Stimulated activated memory B cell treated with anti-CD40 and anti-IgM and Interleukin-4, amounts not matched to agents 10 μg/mL and 1 μg/mL and 100 μg/mL, for 72 hours (primary cell): ENCODE measurements at regions not wholly inside any gene's neighbourhood (a gene's known extent, or its start where the extent isn't known, plus 50 kb on each side); places are given as distances from the start of the nearest gene placed in this dataset.

ENCODE experiments used
- ATAC-seq: fragments of 150-1000 bp; cut with Tn5 transposase; 2 replicates; pipeline ENCODE4 v1.10.0; 2021
- H3K27ac Mint-ChIP-seq: one replicate; pipeline ENCODE4 v1.8.0; 2022; ENCODE audit warnings: mild to moderate bottlenecking, mixed read lengths
- H3K27me3 Mint-ChIP-seq: one replicate; pipeline ENCODE4 v1.8.0; 2022; ENCODE audit warnings: mixed read lengths
- H3K36me3 Mint-ChIP-seq: one replicate; pipeline ENCODE4 v1.8.0; 2022; ENCODE audit warnings: mixed read lengths
- H3K4me1 Mint-ChIP-seq: one replicate; pipeline ENCODE4 v1.8.0; 2022; ENCODE audit warnings: mixed read lengths
- H3K4me3 Mint-ChIP-seq: one replicate; pipeline ENCODE4 v1.8.0; 2022; ENCODE audit warnings: mild to moderate bottlenecking, moderate library complexity, mixed read lengths
- H3K9me3 Mint-ChIP-seq: one replicate; pipeline ENCODE4 v1.8.0; 2022; ENCODE audit warnings: mixed read lengths

- Mint-ChIP-seq H3K4me1 (no peaks in the 10 kb centered on the region), H3K9me3 (no peaks in the 10 kb centered on the region)
These were observed 220.8 kb downstream of the COG6 start for GRCh38 chr13:39876258-39876657.

DNA sequence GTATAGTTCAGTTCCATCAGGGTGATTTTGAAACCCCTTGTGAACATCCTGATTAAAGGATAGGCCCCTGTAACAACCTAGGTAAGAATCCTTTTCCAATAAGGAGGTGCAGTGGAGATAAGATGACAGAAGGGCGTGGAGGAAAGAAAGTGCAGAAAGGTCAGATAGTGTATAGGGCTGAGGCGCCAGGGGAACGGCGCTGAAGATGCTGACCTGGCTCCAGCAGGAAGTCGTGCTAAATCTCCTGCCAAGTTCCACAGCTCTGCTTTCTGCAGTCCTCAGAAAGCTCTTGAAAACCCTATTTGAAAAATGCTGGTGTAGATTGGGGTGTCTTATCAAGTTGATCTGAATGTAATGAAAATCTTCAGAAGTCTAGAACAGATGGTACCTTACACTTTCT is 221.7 kb downstream of the COG6 start:
- Mint-ChIP-seq H3K9me3 (peaks cover 3% of the 10 kb centered on the region), H3K27me3 (peaks cover 25% of the 10 kb centered on the region), H3K4me1 (no peaks in the 10 kb centered on the region), H3K36me3 (no peaks in the 10 kb centered on the region), H3K27ac (no peak overlapping the region), H3K4me3 (no peak overlapping the region)
- ATAC-seq: no peak

More at GRCh38 chr13:39876258-39876657, 220.8 kb downstream of the COG6 start:
- no peak overlapping the region for H3K4me3 Mint-ChIP-seq
- H3K27ac Mint-ChIP-seq: no peak overlapping the region
- peaks cover 25% of the 10 kb centered on the region for H3K27me3 Mint-ChIP-seq
- ATAC-seq: no peak
- H3K36me3 Mint-ChIP-seq: no peaks in the 10 kb centered on the region

GRCh38 chr13:39879286-39880035 is 224.0 kb downstream of the COG6 start:
- Mint-ChIP-seq H3K4me3 (no peak overlapping the region), H3K4me1 (no peaks in the 10 kb centered on the region), H3K36me3 (no peaks in the 10 kb centered on the region)

GRCh38 chr13:39881383-39881782 is 225.9 kb downstream of the COG6 start:
- Mint-ChIP-seq H3K4me1 (no peaks in the 10 kb centered on the region), H3K27me3 (peaks cover 40% of the 10 kb centered on the region), H3K36me3 (no peaks in the 10 kb centered on the region), H3K27ac (no peak overlapping the region), H3K9me3 (peaks cover 20% of the 10 kb centered on the region), H3K4me3 (no peak overlapping the region)
- no peak for ATAC-seq

More at GRCh38 chr13:39879286-39880035, 224.0 kb downstream of the COG6 start:
- Mint-ChIP-seq H3K9me3 (peaks cover 16% of the 10 kb centered on the region), H3K27me3 (peaks cover 25% of the 10 kb centered on the region), H3K27ac (no peak overlapping the region)
- ATAC-seq: no peak

- no peak overlapping the region for H3K27ac Mint-ChIP-seq
- peaks cover 36% of the 10 kb centered on the region for H3K27me3 Mint-ChIP-seq
- H3K9me3 Mint-ChIP-seq: peaks cover 20% of the 10 kb centered on the region
- ATAC-seq: no peak
- H3K36me3 Mint-ChIP-seq: no peaks in the 10 kb centered on the region
- H3K4me1 Mint-ChIP-seq: no peaks in the 10 kb centered on the region
- H3K4me3 Mint-ChIP-seq: no peak overlapping the region
These were observed 226.4 kb downstream of the COG6 start for GRCh38 chr13:39881887-39882286.

- Mint-ChIP-seq H3K9me3 (peaks cover 20% of the 10 kb centered on the region), H3K27ac (no peak overlapping the region), H3K36me3 (no peaks in the 10 kb centered on the region), H3K27me3 (peaks cover 36% of the 10 kb centered on the region), H3K4me1 (no peaks in the 10 kb centered on the region), H3K4me3 (no peak overlapping the region)
- ATAC-seq: no peak
These were observed 228.7 kb downstream of the COG6 start for GRCh38 chr13:39884166-39884565.

- H3K27ac Mint-ChIP-seq: no peak overlapping the region
- H3K9me3 Mint-ChIP-seq: peaks cover 20% of the 10 kb centered on the region
- H3K27me3 Mint-ChIP-seq: peaks cover 27% of the 10 kb centered on the region
- no peaks in the 10 kb centered on the region for H3K4me1 Mint-ChIP-seq
- H3K36me3 Mint-ChIP-seq: no peaks in the 10 kb centered on the region
- ATAC-seq: no peak
- no peak overlapping the region for H3K4me3 Mint-ChIP-seq
These were observed 230.9 kb downstream of the COG6 start for GRCh38 chr13:39886336-39886735.

- no peaks in the 10 kb centered on the region for H3K36me3 Mint-ChIP-seq
- no peak overlapping the region for H3K4me3 Mint-ChIP-seq
- no peak overlapping the region for H3K27ac Mint-ChIP-seq
- no peaks in the 10 kb centered on the region for H3K4me1 Mint-ChIP-seq
- ATAC-seq: no peak
- peaks cover 27% of the 10 kb centered on the region for H3K27me3 Mint-ChIP-seq
- peaks cover 16% of the 10 kb centered on the region for H3K9me3 Mint-ChIP-seq
These were observed 231.9 kb downstream of the COG6 start for GRCh38 chr13:39887387-39887786.

- no peak overlapping the region for H3K27ac Mint-ChIP-seq
- no peak overlapping the region for H3K4me3 Mint-ChIP-seq
These were observed 233.7 kb downstream of the COG6 start for GRCh38 chr13:39888865-39889810.

DNA sequence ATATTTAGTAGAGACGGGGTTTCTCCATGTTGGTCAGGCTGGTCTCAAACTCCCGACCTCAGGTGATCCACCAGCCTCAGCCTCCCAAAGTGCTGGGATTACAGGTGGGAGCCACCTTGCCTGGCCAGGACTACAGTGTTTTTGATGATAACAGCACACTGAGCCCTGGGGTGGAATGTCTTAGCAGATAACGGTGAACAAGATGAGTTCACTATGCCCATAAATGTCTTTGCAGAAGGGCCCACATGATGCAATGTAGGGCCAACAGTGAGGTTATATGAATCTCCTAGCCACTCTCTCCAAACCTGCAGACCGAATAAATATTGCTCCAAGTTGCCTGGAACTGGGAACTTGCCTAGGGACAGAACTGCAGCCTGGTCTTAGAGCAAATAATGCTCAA is 235.1 kb downstream of the COG6 start:
- Mint-ChIP-seq H3K4me1 (no peaks in the 10 kb centered on the region), H3K9me3 (peaks cover under 1% of the 10 kb centered on the region), H3K27ac (no peak overlapping the region), H3K4me3 (no peak overlapping the region), H3K27me3 (peaks cover 40% of the 10 kb centered on the region), H3K36me3 (no peaks in the 10 kb centered on the region)
- no peak for ATAC-seq

More at GRCh38 chr13:39888865-39889810, 233.7 kb downstream of the COG6 start:
- H3K27me3 Mint-ChIP-seq: peaks cover 41% of the 10 kb centered on the region
- H3K9me3 Mint-ChIP-seq: peaks cover 7% of the 10 kb centered on the region
- no peaks in the 10 kb centered on the region for H3K36me3 Mint-ChIP-seq
- H3K4me1 Mint-ChIP-seq: no peaks in the 10 kb centered on the region
- no peak for ATAC-seq

GRCh38 chr13:39892721-39893685 is 237.5 kb downstream of the COG6 start:
- Mint-ChIP-seq H3K36me3 (no peaks in the 10 kb centered on the region), H3K4me3 (no peak overlapping the region), H3K27ac (no peak overlapping the region), H3K9me3 (no peaks in the 10 kb centered on the region), H3K27me3 (peaks cover 28% of the 10 kb centered on the region), H3K4me1 (no peaks in the 10 kb centered on the region)
- no peak for ATAC-seq

- Mint-ChIP-seq H3K4me3 (no peak overlapping the region), H3K9me3 (no peaks in the 10 kb centered on the region), H3K4me1 (no peaks in the 10 kb centered on the region), H3K27ac (no peak overlapping the region), H3K27me3 (peaks cover 20% of the 10 kb centered on the region), H3K36me3 (no peaks in the 10 kb centered on the region)
- ATAC-seq: no peak
These were observed 238.3 kb downstream of the COG6 start for GRCh38 chr13:39893808-39894207.

DNA sequence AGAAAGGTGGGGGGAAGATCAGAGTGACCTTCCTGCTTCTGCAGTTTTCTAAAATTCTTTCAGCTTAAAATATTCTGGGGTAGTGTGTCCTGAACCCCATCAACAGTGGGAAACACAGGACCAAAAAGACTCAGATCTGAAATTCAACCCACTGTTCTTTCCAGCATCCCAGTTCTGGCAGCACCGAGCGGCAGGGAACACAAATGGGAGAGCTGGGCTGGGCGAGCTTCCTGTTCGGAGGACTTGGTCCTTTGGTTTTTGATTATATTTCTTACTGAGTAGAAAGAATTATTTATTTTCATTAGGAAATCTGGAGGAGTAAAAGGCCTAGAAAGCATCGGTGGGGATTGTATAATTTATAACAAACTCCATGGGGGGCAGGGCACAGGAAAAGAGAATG is 239.1 kb downstream of the COG6 start:
- no peak for ATAC-seq
- Mint-ChIP-seq H3K27ac (no peak overlapping the region), H3K27me3 (peaks cover 19% of the 10 kb centered on the region), H3K36me3 (no peaks in the 10 kb centered on the region), H3K9me3 (no peaks in the 10 kb centered on the region), H3K4me3 (no peak overlapping the region), H3K4me1 (no peaks in the 10 kb centered on the region)

DNA sequence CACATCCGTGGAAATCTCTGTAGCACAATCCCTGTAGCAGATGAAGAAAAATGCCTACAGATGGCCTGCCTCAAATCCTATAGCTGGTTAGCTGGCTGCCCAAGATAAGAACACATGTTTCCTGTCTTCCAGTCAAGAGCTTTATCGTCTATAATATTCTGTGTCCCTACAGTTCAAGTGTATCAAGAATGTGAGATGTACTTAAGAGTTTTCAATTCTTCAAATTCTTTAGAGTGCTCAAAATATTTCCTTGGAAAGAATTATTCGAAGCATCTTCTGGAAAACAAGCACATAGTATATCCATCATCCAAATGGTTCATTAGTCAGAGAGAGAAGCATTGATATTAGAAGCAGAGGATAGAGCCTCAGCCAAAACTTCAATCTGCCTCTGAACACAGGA is 239.8 kb downstream of the COG6 start:
- Mint-ChIP-seq H3K9me3 (no peaks in the 10 kb centered on the region), H3K36me3 (no peaks in the 10 kb centered on the region), H3K27me3 (peaks cover 19% of the 10 kb centered on the region), H3K4me3 (no peak overlapping the region), H3K4me1 (no peaks in the 10 kb centered on the region), H3K27ac (no peak overlapping the region)
- no peak for ATAC-seq

GRCh38 chr13:39897636-39898035 is 242.2 kb downstream of the COG6 start:
- no peaks in the 10 kb centered on the region for H3K36me3 Mint-ChIP-seq
- H3K9me3 Mint-ChIP-seq: no peaks in the 10 kb centered on the region
- H3K4me3 Mint-ChIP-seq: no peak overlapping the region
- H3K4me1 Mint-ChIP-seq: no peaks in the 10 kb centered on the region
- no peak overlapping the region for H3K27ac Mint-ChIP-seq
- H3K27me3 Mint-ChIP-seq: peaks cover 19% of the 10 kb centered on the region
- ATAC-seq: no peak
